ENCODE measurements at regions not wholly inside any gene's neighbourhood (a gene's known extent, or its start where the extent isn't known, plus 50 kb on each side); places are given as distances from the start of the nearest gene placed in this dataset.

DNA sequence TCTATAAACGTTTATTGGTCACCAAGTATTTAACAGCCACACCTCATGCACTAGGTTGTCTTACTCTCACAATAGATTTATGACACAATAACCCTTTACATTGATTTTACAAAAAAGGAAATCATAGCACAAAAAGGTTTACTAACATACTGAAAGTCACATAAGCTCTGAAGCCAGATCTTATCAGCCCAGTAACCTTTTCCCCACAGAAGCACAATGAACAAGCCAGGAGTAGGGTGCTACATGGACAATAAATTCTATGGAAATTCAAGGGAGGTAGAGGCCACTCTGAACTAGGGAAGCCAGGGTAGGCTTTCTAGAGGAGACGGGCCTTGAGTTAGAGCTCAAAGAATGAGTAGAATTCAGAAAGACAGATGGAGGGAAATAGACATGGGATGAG is 633.5 kb upstream of the CADM1 start:
- DNase-seq (ENCODE audit: low read depth): no peak
- TF ChIP-seq, protein P1, sequence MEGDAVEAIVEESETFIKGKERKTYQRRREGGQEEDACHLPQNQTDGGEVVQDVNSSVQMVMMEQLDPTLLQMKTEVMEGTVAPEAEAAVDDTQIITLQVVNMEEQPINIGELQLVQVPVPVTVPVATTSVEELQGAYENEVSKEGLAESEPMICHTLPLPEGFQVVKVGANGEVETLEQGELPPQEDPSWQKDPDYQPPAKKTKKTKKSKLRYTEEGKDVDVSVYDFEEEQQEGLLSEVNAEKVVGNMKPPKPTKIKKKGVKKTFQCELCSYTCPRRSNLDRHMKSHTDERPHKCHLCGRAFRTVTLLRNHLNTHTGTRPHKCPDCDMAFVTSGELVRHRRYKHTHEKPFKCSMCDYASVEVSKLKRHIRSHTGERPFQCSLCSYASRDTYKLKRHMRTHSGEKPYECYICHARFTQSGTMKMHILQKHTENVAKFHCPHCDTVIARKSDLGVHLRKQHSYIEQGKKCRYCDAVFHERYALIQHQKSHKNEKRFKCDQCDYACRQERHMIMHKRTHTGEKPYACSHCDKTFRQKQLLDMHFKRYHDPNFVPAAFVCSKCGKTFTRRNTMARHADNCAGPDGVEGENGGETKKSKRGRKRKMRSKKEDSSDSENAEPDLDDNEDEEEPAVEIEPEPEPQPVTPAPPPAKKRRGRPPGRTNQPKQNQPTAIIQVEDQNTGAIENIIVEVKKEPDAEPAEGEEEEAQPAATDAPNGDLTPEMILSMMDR (IDR thresholded peaks at IDR 0.05; ENCODE audit: insufficient read depth, low read depth, low read length): no peak
- no peak overlapping the region for H3K4me3 ChIP-seq (ENCODE audit: low read depth, low read length)

DNA sequence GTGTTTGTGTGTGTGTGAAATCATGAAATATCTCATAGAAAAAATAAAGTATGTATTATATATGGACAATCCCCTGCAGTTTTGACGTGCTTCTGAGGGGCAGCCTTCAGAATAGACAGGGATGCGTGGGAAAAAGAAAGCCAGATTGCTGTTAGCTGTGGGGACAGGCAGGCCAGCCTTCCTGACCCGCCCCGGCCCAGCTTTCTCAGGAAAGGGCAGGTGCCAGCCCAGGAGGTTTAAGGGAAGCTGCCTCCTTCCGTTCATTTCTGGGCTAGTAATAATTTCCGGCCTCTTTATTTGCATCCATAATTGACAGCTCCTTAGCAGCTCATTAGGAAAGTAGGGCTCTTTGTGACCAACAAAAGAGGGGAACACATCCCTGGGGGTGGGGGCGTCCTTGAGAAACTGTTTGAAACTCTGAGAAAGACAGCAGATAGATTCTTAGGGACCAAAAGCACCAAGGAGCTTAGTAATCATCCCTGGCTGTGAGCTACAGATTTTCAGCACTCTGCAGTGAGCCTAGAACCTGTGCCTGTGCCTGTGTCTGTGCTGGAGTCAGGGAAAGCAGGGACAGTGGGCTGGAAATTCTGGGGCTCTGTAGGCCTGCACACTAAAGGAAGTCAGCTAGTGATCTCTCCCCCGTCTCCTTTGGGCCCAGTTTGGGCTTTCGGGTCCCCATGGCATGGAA is 632.9 kb upstream of the CADM1 start:
- no peak for DNase-seq (ENCODE audit: low read depth)
- no peak overlapping the region for H3K4me3 ChIP-seq (ENCODE audit: low read depth, low read length)
- TF ChIP-seq, protein P1 (IDR thresholded peaks at IDR 0.05; ENCODE audit: insufficient read depth, low read depth, low read length): no peak

DNA sequence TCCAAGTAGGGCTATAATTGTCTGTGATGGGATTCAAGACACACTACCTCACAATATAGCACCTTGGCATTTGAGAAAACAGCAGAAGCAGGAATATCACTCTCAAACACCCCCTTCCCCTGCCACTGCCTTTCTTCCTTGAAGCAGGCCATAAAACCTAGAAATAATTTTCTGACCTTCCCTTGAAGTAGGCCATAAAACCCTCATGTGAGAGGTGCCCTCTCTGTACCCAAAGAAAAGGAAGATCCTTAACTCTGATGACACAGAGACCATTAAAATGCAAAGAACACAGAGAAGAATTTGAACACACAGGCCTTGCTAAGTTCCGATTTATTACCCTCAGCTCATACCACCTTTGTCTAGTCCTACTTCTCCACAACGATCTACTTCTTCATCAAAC is 631.7 kb upstream of the CADM1 start:
- TF ChIP-seq, protein P1 (IDR thresholded peaks at IDR 0.05; ENCODE audit: insufficient read depth, low read depth, low read length): no peak
- DNase-seq (ENCODE audit: low read depth): no peak
- H3K4me3 ChIP-seq (ENCODE audit: low read depth, low read length): no peak overlapping the region

DNA sequence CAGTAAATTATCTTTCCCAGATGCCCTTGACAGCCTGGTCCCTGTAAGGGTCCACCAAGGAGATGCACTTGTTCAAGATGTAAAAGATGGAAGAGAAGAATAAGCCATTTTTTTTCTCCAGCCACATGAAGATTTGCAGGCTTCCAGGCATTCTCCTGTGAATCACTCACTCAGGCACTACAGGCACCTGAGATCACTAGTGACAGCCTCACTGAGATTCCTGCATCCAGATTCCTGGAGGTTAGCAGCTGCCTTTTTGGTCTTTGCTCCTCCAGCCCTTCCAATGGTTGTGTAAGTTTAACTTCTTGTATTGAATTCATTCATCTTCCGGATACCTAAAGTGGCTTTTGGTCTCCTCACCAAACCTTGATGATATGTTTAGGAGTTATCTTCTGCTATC is 630.2 kb upstream of the CADM1 start:
- DNase-seq (ENCODE audit: low read depth): no peak
- TF ChIP-seq, protein P1 (IDR thresholded peaks at IDR 0.05; ENCODE audit: insufficient read depth, low read depth, low read length): no peak
- H3K4me3 ChIP-seq (ENCODE audit: low read depth, low read length): no peak overlapping the region

DNA sequence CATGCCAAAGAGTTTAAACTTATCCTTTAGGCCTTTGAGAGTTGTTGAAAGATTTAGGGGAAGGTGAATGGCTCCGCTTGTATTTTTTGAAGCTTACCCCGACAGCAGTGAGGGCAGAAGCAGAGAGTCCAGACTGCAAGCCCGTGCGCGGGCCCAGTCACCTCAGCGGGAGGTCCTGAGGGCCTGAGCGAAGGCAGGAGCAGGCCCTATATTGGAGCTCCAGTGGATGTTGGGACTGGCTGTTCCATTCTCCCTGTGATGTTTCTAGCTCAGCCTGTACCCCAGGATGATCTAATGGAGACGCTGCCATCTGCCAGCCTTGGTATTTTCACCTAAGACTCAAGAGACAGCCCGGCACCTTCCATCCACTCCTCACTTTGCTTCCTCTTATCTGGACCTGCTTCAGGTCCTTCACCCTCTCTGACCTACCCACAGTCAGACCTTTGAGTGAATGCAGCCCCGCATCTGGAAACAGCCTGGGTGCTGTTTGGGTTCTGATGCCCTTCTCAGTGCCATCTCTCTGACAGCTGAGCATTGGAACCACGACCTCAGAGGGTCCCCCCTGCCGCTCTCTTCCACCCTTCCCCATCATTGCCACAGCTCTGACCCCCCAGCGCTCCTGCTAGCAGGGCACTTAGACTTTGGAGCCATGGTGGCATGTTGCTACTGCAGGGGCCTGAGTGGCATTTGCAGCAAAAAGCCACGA is 628.2 kb upstream of the CADM1 start:
- H3K4me3 ChIP-seq (ENCODE audit: low read depth, low read length): no peak overlapping the region
- no peak for DNase-seq (ENCODE audit: low read depth)
- TF ChIP-seq, protein P1 (IDR thresholded peaks at IDR 0.05; ENCODE audit: insufficient read depth, low read depth, low read length): no peak

DNA sequence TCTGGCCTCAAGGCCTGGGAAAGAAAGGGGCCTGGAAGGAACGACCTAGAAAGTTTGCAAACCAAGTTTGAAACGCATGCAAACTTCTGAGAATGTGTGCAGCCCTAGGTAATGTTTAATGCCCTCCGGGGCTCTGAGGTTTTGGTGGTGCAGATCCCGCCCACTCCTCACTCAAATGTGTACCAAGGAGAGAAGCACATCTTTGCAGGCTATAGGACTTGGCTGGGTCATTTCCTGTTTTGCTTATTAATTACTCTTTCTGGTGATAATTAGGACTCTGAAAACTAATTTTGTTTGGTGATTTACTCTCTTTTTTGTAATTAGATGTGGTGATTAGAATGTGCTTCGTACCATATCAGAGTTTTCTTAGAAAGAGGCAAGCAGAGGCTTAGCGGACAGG is 625.9 kb upstream of the CADM1 start:
- TF ChIP-seq, protein P1 (IDR thresholded peaks at IDR 0.05; ENCODE audit: insufficient read depth, low read depth, low read length): no peak
- no peak overlapping the region for H3K4me3 ChIP-seq (ENCODE audit: low read depth, low read length)
- DNase-seq (ENCODE audit: low read depth): no peak
